Psoas muscle (tissue), 7 donors: ENCODE measurements at regions not wholly inside any gene's neighbourhood (a gene's known extent, or its start where the extent isn't known, plus 50 kb on each side); places are given as distances from the start of the nearest gene placed in this dataset.

Experiments used
- ATAC-seq, 4 donors: fragments of 200-7000 bp; cut with Tn5 transposase; one replicate each; pipeline ENCODE4 v1.9.1; 2020; ENCODE audit warnings: moderate library complexity in 3 of 4, mild to moderate bottlenecking in 2 of 4
- DNase-seq, 2 donors: peaks; one replicate each; pipeline ENCODE4 v3.0.0-alpha.2; 2020
- H3K27ac ChIP-seq: fragments of 200-600 bp; one replicate; pipeline ENCODE4 v1.8.0; 2022
- H3K27me3 ChIP-seq, 3 donors: fragments of 200-600 bp in 1 of 3; one replicate each; pipeline versions ENCODE4 v1.6.1 to v1.8.0; 2013 to 2022; ENCODE audit warnings: low read length in 2 of 3, mild to moderate bottlenecking in 2 of 3, moderate library complexity in 1 of 3; ENCODE audit not compliant: insufficient read depth in 3 of 3
- H3K36me3 ChIP-seq, 2 donors: fragments of 200-600 bp in 1 of 2; one replicate each; pipeline versions ENCODE4 v1.6.1 to v1.8.0; 2013 to 2022; ENCODE audit warnings: low read depth in 1 of 2, mild to moderate bottlenecking in 1 of 2, moderate library complexity in 1 of 2; ENCODE audit not compliant: insufficient read depth in 1 of 2
- H3K4me1 ChIP-seq: fragments of 200-600 bp; one replicate; pipeline ENCODE4 v1.8.0; 2022
- H3K4me3 ChIP-seq: fragments of 200-600 bp; one replicate; pipeline ENCODE4 v1.8.0; 2022; ENCODE audit warnings: mild to moderate bottlenecking
- H3K9me3 ChIP-seq: fragments of 200-600 bp; one replicate; pipeline ENCODE4 v1.8.0; 2022
- CTCF ChIP-seq: fragments of 200-600 bp; IDR thresholded peaks from one replicate; pipeline ENCODE4 v1.8.0; 2022; ENCODE audit warnings: antibody characterized with exemption
- WGBS, 3 donors: extraction: QIAGEN DNeasy Blood & Tissue Kit; methylation state at CpG; one replicate each; pipeline versions ENCODE4 v1.1.6 to v1.1.7; 2013; 5-methylcytosine and 5-hydroxymethylcytosine counted together
- intact Hi-C, 2 donors: fragments of 100-400 bp; cut with DNase I; formaldehyde crosslinking; loops; one replicate each; pipeline versions ENCODE4 v1.11.0 to v1.14.2; 2022
- donor health status: healthy with polysubstance abuse.
- donor health status: DM: no; HTN: no; CAD: no; lungs with moderate emphysema.
- donor health status: Bipolar disorder and iron deficiency.
- donor health status: healthy.
- donor health status: DM: yes; HTN: yes; CAD: no.
- donor health status: DM: no; HTN: no; CAD: no.
- donor health status: DM: yes; HTN: yes; CAD: no.

DNA sequence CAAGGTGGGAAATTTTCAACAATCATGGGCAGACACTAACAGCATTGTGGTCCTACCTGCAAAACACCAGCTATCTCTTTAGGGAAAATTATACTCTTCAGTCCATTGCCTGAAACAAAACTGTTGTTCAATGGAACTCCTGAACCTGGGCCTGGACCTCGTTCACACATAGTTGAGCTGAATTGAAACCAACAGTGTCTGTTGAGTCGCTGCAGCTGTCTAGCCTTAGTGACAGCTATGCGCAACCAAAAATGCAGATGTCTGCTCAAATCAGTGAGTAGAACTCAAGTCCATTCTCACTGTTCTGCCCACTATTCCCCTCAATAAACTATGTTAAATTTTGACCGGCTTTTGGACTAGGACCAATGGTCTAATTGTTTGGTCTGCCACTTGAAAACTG is 286.2 kb downstream of the TFAP2A start:
- TF ChIP-seq CTCF, result no peak
- no peak for ATAC-seq
- intact Hi-C loops, result no loop called here
- Histone ChIP-seq H3K9me3 (no peaks in the 10 kb centered on the region), H3K36me3 (no peaks in the 10 kb centered on the region), H3K27ac (no peak overlapping the region), H3K4me1 (no peaks in the 10 kb centered on the region), H3K4me3 (no peak overlapping the region), H3K27me3 (no peaks in the 10 kb centered on the region)
- DNase-seq, result no peak
- WGBS, 3 donors, result 82 to 85% (median 84%) methylated on average over 4 of the region's 4 CpGs

DNA sequence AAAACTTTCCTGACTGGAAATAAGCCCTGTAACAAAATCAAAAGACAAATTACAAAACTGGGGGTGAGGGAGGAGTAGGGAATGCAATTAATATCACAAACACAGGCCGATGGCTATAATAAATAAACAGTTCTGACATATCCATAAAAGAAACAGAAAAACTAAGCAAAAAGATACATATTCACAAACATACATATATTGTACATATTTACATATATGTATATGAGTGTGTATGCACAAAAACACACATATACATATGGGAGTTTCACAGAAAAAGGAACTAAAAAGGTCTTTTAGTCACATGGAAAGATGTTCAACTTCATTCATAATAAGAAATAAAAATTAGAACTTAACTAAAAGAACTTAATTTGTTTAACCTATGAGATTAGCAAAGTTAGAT is 292.7 kb downstream of the TFAP2A start:
- no peak for TF ChIP-seq CTCF
- no peaks in the 10 kb centered on the region for H3K9me3 ChIP-seq
- 73 to 75% (median 74%) methylated on average over 1 of the region's 1 CpG for WGBS, 3 donors

GRCh38 chr6:10112871-10113549 is 301.9 kb downstream of the TFAP2A start:
- H3K4me1 ChIP-seq, result no peaks in the 10 kb centered on the region
- H3K4me3 ChIP-seq, result no peak overlapping the region
- no peak for DNase-seq
- no peak overlapping the region for H3K27ac ChIP-seq
- H3K27me3 ChIP-seq, result peaks cover 0 to 5% (median 3%) of the 10 kb centered on the region in 3 donors
- TF ChIP-seq CTCF, result no peak
- no peak for ATAC-seq
- intact Hi-C loops, result no loop called here
- 8 to 11% (median 10%) methylated on average over 25 to 28 of the region's 28 CpGs for WGBS, 3 donors
- H3K9me3 ChIP-seq, result no peaks in the 10 kb centered on the region
- no peaks in the 10 kb centered on the region for H3K36me3 ChIP-seq

More for the DNA sequence above, 292.7 kb downstream of the TFAP2A start:
- Histone ChIP-seq H3K4me1 (no peaks in the 10 kb centered on the region), H3K27ac (no peak overlapping the region), H3K27me3 (no peaks in the 10 kb centered on the region), H3K4me3 (no peak overlapping the region), H3K36me3 (no peaks in the 10 kb centered on the region)
- ATAC-seq, result no peak
- intact Hi-C loops, result no loop called here
- DNase-seq, result no peak

GRCh38 chr6:10111975-10112374 is 302.9 kb downstream of the TFAP2A start:
- no peak for TF ChIP-seq CTCF
- Histone ChIP-seq H3K4me1 (no peaks in the 10 kb centered on the region), H3K27ac (no peak overlapping the region), H3K27me3 (peaks cover 0 to 5% (median 3%) of the 10 kb centered on the region in 3 donors), H3K36me3 (no peaks in the 10 kb centered on the region), H3K4me3 (no peak overlapping the region), H3K9me3 (no peaks in the 10 kb centered on the region)
- intact Hi-C loops, result no loop called here
- ATAC-seq (no peak), DNase-seq (no peak)
- 65 to 78% (median 75%) methylated on average over 7 of the region's 7 CpGs for WGBS, 3 donors
